Panc1 (cell line): ENCODE measurements at regions not wholly inside any gene's neighbourhood (a gene's known extent, or its start where the extent isn't known, plus 50 kb on each side); places are given as distances from the start of the nearest gene placed in this dataset.

Source experiments
- ATAC-seq: fragments of 200-7000 bp; cut with Tn5 transposase; 2 replicates; pipeline ENCODE4 v1.9.1; 2020; ENCODE audit warnings: mild to moderate bottlenecking, moderate library complexity
- BruUV-seq: library from RNA; stranded (reverse); fragments of 400-500 nt; replicated peaks from 2 replicates; lab custom pipeline; 2021; lab: Mats Ljungman, UMichigan
- CTCF ChIA-PET: fragments of 300-600 bp; sonication (Branson Sonifier 250); formaldehyde crosslinking; loops from one replicate; lab custom pipeline; 2022; ENCODE audit warnings: antibody characterized with exemption; lab: Charles Lee
- POLR2A ChIA-PET: fragments of 300-600 bp; sonication (Branson Sonifier 250); formaldehyde crosslinking; loops from one replicate; lab custom pipeline; 2022; ENCODE audit warnings: antibody characterized with exemption; lab: Charles Lee
- DNase-seq: peaks from one replicate; pipeline ENCODE4 v3.0.0-alpha.2; 2010; ENCODE audit warnings: low read depth, low spot score
- H3K27ac ChIP-seq: 2 replicates; pipeline ENCODE4 v1.5.1; 2011; ENCODE audit warnings: mild to moderate bottlenecking, low read length, inconsistent platforms
- H3K27me3 ChIP-seq: fragments of 200-500 bp; sonication (Bioruptor generic); 2 replicates; pipeline ENCODE4 v1.6.0; 2014; ENCODE audit warnings: low read length, inconsistent platforms; ENCODE audit not compliant: control insufficient read depth, insufficient read depth
- H3K36me3 ChIP-seq: fragments of 200-500 bp; sonication (Bioruptor generic); 2 replicates; pipeline ENCODE4 v1.5.1; 2014; ENCODE audit warnings: inconsistent platforms, mild to moderate bottlenecking, low read length, moderate library complexity; ENCODE audit not compliant: control insufficient read depth, insufficient read depth
- H3K4me1 ChIP-seq: 2 replicates; pipeline ENCODE4 v1.5.1; 2011; ENCODE audit warnings: inconsistent platforms, mild to moderate bottlenecking, low read length, moderate library complexity; ENCODE audit not compliant: control insufficient read depth, insufficient read depth
- H3K4me3 ChIP-seq, 2 experiments: 2 replicates each; pipeline ENCODE4 v1.5.1; 2011 to 2012; ENCODE audit warnings: low read depth in 2 of 2, low read length in 2 of 2, mild to moderate bottlenecking in 2 of 2, inconsistent platforms in 1 of 2, moderate library complexity in 1 of 2
- H3K9me3 ChIP-seq: fragments of 200-500 bp; sonication (Bioruptor generic); 2 replicates; pipeline ENCODE4 v1.5.1; 2014; ENCODE audit warnings: low read depth, mild to moderate bottlenecking, inconsistent platforms, low read length, moderate library complexity; ENCODE audit not compliant: control insufficient read depth, insufficient read depth
- CTCF ChIP-seq: fragments of 450-650 bp; IDR thresholded peaks from 2 replicates; pipeline ENCODE4 v1.5.1; 2017; ENCODE audit warnings: mild to moderate bottlenecking
- POLR2AphosphoS5 ChIP-seq: IDR thresholded peaks from 2 replicates; pipeline ENCODE4 v1.6.1; 2012; ENCODE audit warnings: mild to moderate bottlenecking, low read depth, low read length, moderate library complexity
- SIN3A ChIP-seq: IDR thresholded peaks from 2 replicates; pipeline ENCODE4 v1.6.1; 2012; ENCODE audit warnings: low read depth, mild to moderate bottlenecking, low read length, moderate library complexity, borderline replicate concordance; ENCODE audit not compliant: insufficient read depth
- TCF7L2 ChIP-seq: IDR thresholded peaks from 2 replicates; pipeline ENCODE4 v1.6.1; 2011; ENCODE audit warnings: mild to moderate bottlenecking, low read depth, low read length, inconsistent platforms
- in situ Hi-C: cut with HindIII; loops from 2 replicates; pipeline ENCODE4 v1.10.0; 2016; ENCODE audit warnings: low sequenced_read_pairs, low pct_unique_long_range_greater_than_20kb
- intact Hi-C: fragments of 100-400 bp; cut with micrococcal nuclease; formaldehyde crosslinking; loops from one replicate; pipeline ENCODE4 v1.10.0; 2022; ENCODE audit not compliant: unreplicated experiment
- TF ChIP-seq, protein P1 (sequence below), 2 experiments: IDR thresholded peaks; 2 replicates each; pipeline ENCODE4 v1.6.1; 2011 to 2012; ENCODE audit warnings: low read depth in 2 of 2, control low read depth in 1 of 2, low read length in 1 of 2, mild to moderate bottlenecking in 1 of 2, moderate library complexity in 1 of 2; ENCODE audit not compliant: insufficient read depth in 1 of 2

- no peaks in the 10 kb centered on the region for H3K4me1 ChIP-seq
- TF ChIP-seq POLR2AphosphoS5, result no peak
- no peak for TF ChIP-seq CTCF
- no peak for TF ChIP-seq TCF7L2
- TF ChIP-seq SIN3A, result no peak
- TF ChIP-seq, protein P1, sequence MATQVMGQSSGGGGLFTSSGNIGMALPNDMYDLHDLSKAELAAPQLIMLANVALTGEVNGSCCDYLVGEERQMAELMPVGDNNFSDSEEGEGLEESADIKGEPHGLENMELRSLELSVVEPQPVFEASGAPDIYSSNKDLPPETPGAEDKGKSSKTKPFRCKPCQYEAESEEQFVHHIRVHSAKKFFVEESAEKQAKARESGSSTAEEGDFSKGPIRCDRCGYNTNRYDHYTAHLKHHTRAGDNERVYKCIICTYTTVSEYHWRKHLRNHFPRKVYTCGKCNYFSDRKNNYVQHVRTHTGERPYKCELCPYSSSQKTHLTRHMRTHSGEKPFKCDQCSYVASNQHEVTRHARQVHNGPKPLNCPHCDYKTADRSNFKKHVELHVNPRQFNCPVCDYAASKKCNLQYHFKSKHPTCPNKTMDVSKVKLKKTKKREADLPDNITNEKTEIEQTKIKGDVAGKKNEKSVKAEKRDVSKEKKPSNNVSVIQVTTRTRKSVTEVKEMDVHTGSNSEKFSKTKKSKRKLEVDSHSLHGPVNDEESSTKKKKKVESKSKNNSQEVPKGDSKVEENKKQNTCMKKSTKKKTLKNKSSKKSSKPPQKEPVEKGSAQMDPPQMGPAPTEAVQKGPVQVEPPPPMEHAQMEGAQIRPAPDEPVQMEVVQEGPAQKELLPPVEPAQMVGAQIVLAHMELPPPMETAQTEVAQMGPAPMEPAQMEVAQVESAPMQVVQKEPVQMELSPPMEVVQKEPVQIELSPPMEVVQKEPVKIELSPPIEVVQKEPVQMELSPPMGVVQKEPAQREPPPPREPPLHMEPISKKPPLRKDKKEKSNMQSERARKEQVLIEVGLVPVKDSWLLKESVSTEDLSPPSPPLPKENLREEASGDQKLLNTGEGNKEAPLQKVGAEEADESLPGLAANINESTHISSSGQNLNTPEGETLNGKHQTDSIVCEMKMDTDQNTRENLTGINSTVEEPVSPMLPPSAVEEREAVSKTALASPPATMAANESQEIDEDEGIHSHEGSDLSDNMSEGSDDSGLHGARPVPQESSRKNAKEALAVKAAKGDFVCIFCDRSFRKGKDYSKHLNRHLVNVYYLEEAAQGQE (IDR thresholded peaks at IDR 0.05; ENCODE audit: insufficient read depth in 1 of 2, low read depth in 2 of 2, low read length in 1 of 2), result no peak
- no peaks in the 10 kb centered on the region for H3K9me3 ChIP-seq
- intact Hi-C loops, result no loop called here
- CTCF ChIA-PET, result no interaction called here
- POLR2A ChIA-PET, result no interaction called here
- peaks cover 5% of the 10 kb centered on the region; the same call in 1 of the 2 replicates for H3K27me3 ChIP-seq
- BruUV-seq, result no TSS peak
- no peak overlapping the region for H3K27ac ChIP-seq
- ATAC-seq (no peak), DNase-seq (no peak)
- in situ Hi-C loops, result no loop called here
- no peaks in the 10 kb centered on the region for H3K36me3 ChIP-seq
- H3K4me3 ChIP-seq, result no peak overlapping the region
Observed at GRCh38 chr2:236719192-236719635, 149.6 kb downstream of the ACKR3 start.

DNA sequence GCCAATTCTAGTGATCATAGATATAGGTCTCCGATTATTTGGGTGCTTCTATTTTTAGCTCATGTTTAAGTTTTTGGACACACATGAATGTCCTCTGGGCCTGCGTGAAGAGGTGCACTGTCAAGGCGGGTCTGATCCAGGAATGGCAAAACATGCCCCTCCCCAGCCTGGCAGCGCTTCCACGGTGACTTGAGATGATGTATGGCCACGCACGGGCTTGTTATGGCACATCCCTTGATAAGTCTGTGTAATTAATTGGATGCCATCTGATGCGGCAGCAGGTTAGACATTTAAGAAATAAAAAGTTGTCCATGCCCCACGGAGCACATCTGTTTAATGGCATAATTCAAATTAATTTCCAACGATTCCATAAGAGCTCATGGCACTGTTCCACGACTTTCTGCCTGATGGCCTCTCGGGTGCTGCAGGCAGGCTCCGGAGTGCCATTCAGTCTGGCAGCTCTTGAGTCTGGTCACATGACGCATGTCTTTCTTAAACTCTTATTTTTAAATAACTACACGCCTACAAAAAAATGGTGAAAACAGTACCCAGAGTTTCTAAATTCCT, 151.4 kb downstream of the ACKR3 start:
- peaks cover 5% of the 10 kb centered on the region; the same call in 1 of the 2 replicates for H3K27me3 ChIP-seq
- POLR2A ChIA-PET, result interaction anchor here (0.6 kb wide), 1 partner anchor 342 kb away, joined by 4 read pairs; no protein-coding TSS in a partner anchor
- no peaks in the 10 kb centered on the region for H3K4me1 ChIP-seq
- no peaks in the 10 kb centered on the region for H3K36me3 ChIP-seq
- TF ChIP-seq SIN3A (no peak), TCF7L2 (no peak), POLR2AphosphoS5 (no peak), CTCF (no peak)
- TF ChIP-seq, protein P1 (IDR thresholded peaks at IDR 0.05; ENCODE audit: insufficient read depth in 1 of 2, low read depth in 2 of 2, low read length in 1 of 2), result no peak
- DNase-seq (no peak), ATAC-seq (no peak)
- no peak overlapping the region for H3K4me3 ChIP-seq
- CTCF ChIA-PET, result interaction anchor here (0.6 kb wide), 1 partner anchor 384 kb away, joined by 5 read pairs; no protein-coding TSS in a partner anchor
- H3K9me3 ChIP-seq, result no peaks in the 10 kb centered on the region
- in situ Hi-C loops (no loop called here), intact Hi-C loops (no loop called here)
- H3K27ac ChIP-seq, result no peak overlapping the region
- no TSS peak for BruUV-seq
